ENCODE measurements at regions not wholly inside any gene's neighbourhood (a gene's known extent, or its start where the extent isn't known, plus 50 kb on each side); places are given as distances from the start of the nearest gene placed in this dataset.

GRCh38 chr11:92702805-92703448 is 266.5 kb upstream of the MTNR1B start:
- TF ChIP-seq, protein P1, sequence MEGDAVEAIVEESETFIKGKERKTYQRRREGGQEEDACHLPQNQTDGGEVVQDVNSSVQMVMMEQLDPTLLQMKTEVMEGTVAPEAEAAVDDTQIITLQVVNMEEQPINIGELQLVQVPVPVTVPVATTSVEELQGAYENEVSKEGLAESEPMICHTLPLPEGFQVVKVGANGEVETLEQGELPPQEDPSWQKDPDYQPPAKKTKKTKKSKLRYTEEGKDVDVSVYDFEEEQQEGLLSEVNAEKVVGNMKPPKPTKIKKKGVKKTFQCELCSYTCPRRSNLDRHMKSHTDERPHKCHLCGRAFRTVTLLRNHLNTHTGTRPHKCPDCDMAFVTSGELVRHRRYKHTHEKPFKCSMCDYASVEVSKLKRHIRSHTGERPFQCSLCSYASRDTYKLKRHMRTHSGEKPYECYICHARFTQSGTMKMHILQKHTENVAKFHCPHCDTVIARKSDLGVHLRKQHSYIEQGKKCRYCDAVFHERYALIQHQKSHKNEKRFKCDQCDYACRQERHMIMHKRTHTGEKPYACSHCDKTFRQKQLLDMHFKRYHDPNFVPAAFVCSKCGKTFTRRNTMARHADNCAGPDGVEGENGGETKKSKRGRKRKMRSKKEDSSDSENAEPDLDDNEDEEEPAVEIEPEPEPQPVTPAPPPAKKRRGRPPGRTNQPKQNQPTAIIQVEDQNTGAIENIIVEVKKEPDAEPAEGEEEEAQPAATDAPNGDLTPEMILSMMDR (IDR thresholded peaks at IDR 0.05): no peak
- TF ChIP-seq POLR2AphosphoS5 (IDR thresholded peaks at IDR 0.05; ENCODE audit: low read depth, low read length) (no peak), TCF7L2 (IDR thresholded peaks at IDR 0.05; ENCODE audit: low read depth, low read length) (no peak), SIN3A (IDR thresholded peaks at IDR 0.05; ENCODE audit: borderline replicate concordance, insufficient read depth, low read depth, low read length) (no peak), REST (IDR thresholded peaks at IDR 0.05; ENCODE audit: insufficient read depth in 1 of 2, low read depth in 2 of 2, low read length in 1 of 2) (no peak)

Measured in Panc1 (cell line).